OCI-LY1 (cell line): ENCODE measurements at regions not wholly inside any gene's neighbourhood (a gene's known extent, or its start where the extent isn't known, plus 50 kb on each side); places are given as distances from the start of the nearest gene placed in this dataset.
"Not testable (repeated sequence)": the region's sequence is repeated elsewhere in the genome, so short reads cannot be mapped to it uniquely, and the experiment has no call there.

ENCODE experiments used
- H2AFZ ChIP-seq: fragments of 200-600 bp; sonication (generic), shearing (Covaris generic); 2 replicates; pipeline ENCODE4 v1.6.0; 2014; ENCODE audit warnings: antibody characterized with exemption, mild to moderate bottlenecking, low read length
- H3F3A ChIP-seq: fragments of 200-600 bp; sonication (generic), shearing (Covaris generic); 2 replicates; pipeline ENCODE4 v1.6.0; 2014; ENCODE audit warnings: mild to moderate bottlenecking, antibody characterized with exemption, low read length, moderate library complexity; ENCODE audit not compliant: insufficient read depth
- H3K27ac ChIP-seq: fragments of 200-600 bp; sonication (generic); 2 replicates; pipeline ENCODE4 v1.5.1; 2014; ENCODE audit warnings: low read length, mixed run types, mild to moderate bottlenecking, low read depth; ENCODE audit not compliant: poor library complexity, severe bottlenecking
- H3K27me3 ChIP-seq: fragments of 200-600 bp; sonication (generic); 2 replicates; pipeline ENCODE4 v1.6.0; 2014; ENCODE audit warnings: antibody characterized with exemption, mild to moderate bottlenecking, low read length, moderate library complexity; ENCODE audit not compliant: insufficient read depth
- H3K36me3 ChIP-seq: fragments of 200-600 bp; sonication (generic); 2 replicates; pipeline ENCODE4 v1.6.1; 2014; ENCODE audit warnings: mild to moderate bottlenecking, antibody characterized with exemption, low read length, moderate library complexity, mixed read lengths; ENCODE audit not compliant: insufficient read depth
- H3K4me1 ChIP-seq: fragments of 200-600 bp; sonication (generic); 2 replicates; pipeline ENCODE4 v1.5.1; 2014; ENCODE audit warnings: mild to moderate bottlenecking, low read length, moderate library complexity; ENCODE audit not compliant: insufficient read depth, severe bottlenecking
- H3K4me2 ChIP-seq: fragments of 200-600 bp; sonication (generic), shearing (Covaris generic); 2 replicates; pipeline ENCODE4 v1.6.1; 2014; ENCODE audit warnings: low read length
- H3K4me3 ChIP-seq: fragments of 200-600 bp; sonication (generic); 2 replicates; pipeline ENCODE4 v1.5.1; 2014; ENCODE audit warnings: low read length, low read depth, mild to moderate bottlenecking, mixed read lengths; ENCODE audit not compliant: poor library complexity, severe bottlenecking
- H3K79me2 ChIP-seq: fragments of 200-600 bp; shearing (Covaris generic); 2 replicates; pipeline ENCODE4 v1.6.1; 2016; ENCODE audit warnings: mixed run types, low read length, mixed read lengths; ENCODE audit not compliant: insufficient read depth
- H3K9ac ChIP-seq: fragments of 200-600 bp; sonication (generic), shearing (Covaris generic); 2 replicates; pipeline ENCODE4 v1.6.1; 2014; ENCODE audit warnings: mild to moderate bottlenecking, low read length, mixed read lengths
- H3K9me2 ChIP-seq: fragments of 200-600 bp; sonication (generic), shearing (Covaris generic); 2 replicates; pipeline ENCODE4 v1.6.1; 2014; ENCODE audit warnings: low read depth, mild to moderate bottlenecking, low read length, mixed read lengths
- H3K9me3 ChIP-seq: fragments of 200-600 bp; shearing (Covaris generic); 2 replicates; pipeline ENCODE4 v1.6.1; 2014; ENCODE audit warnings: low read length, mixed read lengths
- H4K20me1 ChIP-seq: fragments of 200-600 bp; sonication (generic), shearing (Covaris generic); 2 replicates; pipeline ENCODE4 v1.6.0; 2016; ENCODE audit warnings: mild to moderate bottlenecking, low read length; ENCODE audit not compliant: insufficient read depth
- EZH2 ChIP-seq: fragments of 200-600 bp; sonication (generic), shearing (Covaris generic); IDR thresholded peaks from 2 replicates; pipeline ENCODE4 v1.8.0; 2017; ENCODE audit warnings: borderline replicate concordance, mixed run types, mild to moderate bottlenecking, antibody characterized with exemption, low read length, moderate library complexity, mixed read lengths
- TF ChIP-seq, protein P1 (sequence below): fragments of 200-600 bp; sonication (generic), shearing (Covaris generic); IDR thresholded peaks from 2 replicates; pipeline ENCODE4 v1.5.1; 2017; ENCODE audit warnings: mild to moderate bottlenecking, antibody characterized with exemption, low read length, moderate library complexity, mixed read lengths

DNA sequence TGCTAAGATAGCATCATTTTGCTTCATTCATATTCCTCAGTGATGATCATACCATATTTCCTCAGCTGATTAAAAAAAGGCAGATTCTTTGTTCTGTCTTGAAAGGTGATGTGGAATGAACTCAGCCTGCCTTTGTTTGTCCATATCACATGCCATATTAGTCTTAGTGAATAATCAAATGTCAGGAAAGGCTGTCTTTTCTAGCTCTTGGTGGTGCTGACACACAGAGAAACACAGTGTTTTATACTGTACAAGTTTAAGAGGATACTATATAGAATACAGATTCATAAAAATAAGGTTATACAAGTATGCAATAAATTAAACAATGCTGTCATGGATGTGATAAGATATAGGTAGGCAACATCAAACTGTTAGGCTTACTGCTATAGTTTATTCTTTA lies 97.1 kb upstream of the FAM98A start:
- TF ChIP-seq EZH2 = no peak
- TF ChIP-seq, protein P1, sequence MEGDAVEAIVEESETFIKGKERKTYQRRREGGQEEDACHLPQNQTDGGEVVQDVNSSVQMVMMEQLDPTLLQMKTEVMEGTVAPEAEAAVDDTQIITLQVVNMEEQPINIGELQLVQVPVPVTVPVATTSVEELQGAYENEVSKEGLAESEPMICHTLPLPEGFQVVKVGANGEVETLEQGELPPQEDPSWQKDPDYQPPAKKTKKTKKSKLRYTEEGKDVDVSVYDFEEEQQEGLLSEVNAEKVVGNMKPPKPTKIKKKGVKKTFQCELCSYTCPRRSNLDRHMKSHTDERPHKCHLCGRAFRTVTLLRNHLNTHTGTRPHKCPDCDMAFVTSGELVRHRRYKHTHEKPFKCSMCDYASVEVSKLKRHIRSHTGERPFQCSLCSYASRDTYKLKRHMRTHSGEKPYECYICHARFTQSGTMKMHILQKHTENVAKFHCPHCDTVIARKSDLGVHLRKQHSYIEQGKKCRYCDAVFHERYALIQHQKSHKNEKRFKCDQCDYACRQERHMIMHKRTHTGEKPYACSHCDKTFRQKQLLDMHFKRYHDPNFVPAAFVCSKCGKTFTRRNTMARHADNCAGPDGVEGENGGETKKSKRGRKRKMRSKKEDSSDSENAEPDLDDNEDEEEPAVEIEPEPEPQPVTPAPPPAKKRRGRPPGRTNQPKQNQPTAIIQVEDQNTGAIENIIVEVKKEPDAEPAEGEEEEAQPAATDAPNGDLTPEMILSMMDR = no peak

DNA sequence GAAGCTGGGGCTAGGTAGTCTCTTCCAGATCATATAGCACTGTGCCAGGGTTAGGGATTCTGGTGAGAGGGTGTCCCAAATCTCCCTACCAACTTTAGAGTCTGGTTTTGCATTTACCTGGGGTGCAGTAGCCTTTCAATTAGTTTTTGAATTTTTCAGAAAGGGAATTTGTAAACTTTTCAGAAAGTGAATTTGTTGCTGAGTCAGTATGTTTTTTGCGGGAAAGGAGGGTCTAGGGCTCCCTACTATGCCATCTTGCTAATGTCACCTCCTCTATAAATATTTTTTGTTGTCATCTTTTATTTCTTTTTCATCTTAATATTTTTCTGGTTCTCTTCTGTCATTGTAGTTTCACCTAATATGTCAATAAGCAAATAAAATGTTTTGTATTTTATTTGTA lies 95.8 kb upstream of the FAM98A start:
- Histone ChIP-seq H3K4me2 (no peak overlapping the region), H2AFZ (no peak overlapping the region), H4K20me1 (no peaks in the 10 kb centered on the region), H3K27me3 (no peaks in the 10 kb centered on the region), H3K4me1 (no peaks in the 10 kb centered on the region), H3K9me3 (no peaks in the 10 kb centered on the region), H3K4me3 (no peak overlapping the region), H3K9ac (no peak overlapping the region), H3F3A (no peaks in the 10 kb centered on the region), H3K9me2 (no peaks in the 10 kb centered on the region), H3K36me3 (no peaks in the 10 kb centered on the region), H3K79me2 (no peaks in the 10 kb centered on the region), H3K27ac (no peak overlapping the region)
- TF ChIP-seq, protein P1 = no peak
- no peak for TF ChIP-seq EZH2

More for the DNA sequence above, 97.1 kb upstream of the FAM98A start:
- Histone ChIP-seq H3K9me3 (no peaks in the 10 kb centered on the region), H3K27ac (no peak overlapping the region), H3K4me3 (no peak overlapping the region), H3K9me2 (no peaks in the 10 kb centered on the region), H3F3A (no peaks in the 10 kb centered on the region), H3K27me3 (no peaks in the 10 kb centered on the region), H3K4me2 (no peak overlapping the region), H3K36me3 (no peaks in the 10 kb centered on the region), H3K4me1 (no peaks in the 10 kb centered on the region), H2AFZ (no peak overlapping the region), H3K79me2 (no peaks in the 10 kb centered on the region), H4K20me1 (no peaks in the 10 kb centered on the region), H3K9ac (no peak overlapping the region)

- H3K36me3 ChIP-seq, H3K9ac ChIP-seq, H3K4me3 ChIP-seq, H3K27me3 ChIP-seq, H3K27ac ChIP-seq, H3K9me3 ChIP-seq, H2AFZ ChIP-seq, H3F3A ChIP-seq, H3K4me1 ChIP-seq, H3K4me2 ChIP-seq, H3K9me2 ChIP-seq, H4K20me1 ChIP-seq, H3K79me2 ChIP-seq: not testable (repeated sequence)
These were observed 91.6 kb upstream of the FAM98A start for GRCh38 chr2:33690686-33691085.

- no peak overlapping the region for H3K4me2 ChIP-seq
- no peak overlapping the region for H3K4me3 ChIP-seq
- H3K9ac ChIP-seq = no peak overlapping the region
- no peaks in the 10 kb centered on the region for H3K4me1 ChIP-seq
- H3K27me3 ChIP-seq = no peaks in the 10 kb centered on the region
- H3K9me2 ChIP-seq = no peaks in the 10 kb centered on the region
- H3K36me3 ChIP-seq = no peaks in the 10 kb centered on the region
- no peak overlapping the region for H2AFZ ChIP-seq
- no peaks in the 10 kb centered on the region for H3K9me3 ChIP-seq
- H4K20me1 ChIP-seq = no peaks in the 10 kb centered on the region
- H3K79me2 ChIP-seq = no peaks in the 10 kb centered on the region
- no peak overlapping the region for H3K27ac ChIP-seq
- no peaks in the 10 kb centered on the region for H3F3A ChIP-seq
- TF ChIP-seq, protein P1 = no peak
These were observed 82.3 kb upstream of the FAM98A start for GRCh38 chr2:33681364-33681757.
